Kidney (tissue), 13 donors: ENCODE measurements at regions not wholly inside any gene's neighbourhood (a gene's known extent, or its start where the extent isn't known, plus 50 kb on each side); places are given as distances from the start of the nearest gene placed in this dataset.

ENCODE experiments used
- DNase-seq, 5 donors: peaks; one replicate each; pipeline ENCODE4 v3.0.0-alpha.2; 2013 to 2020
- FAIRE-seq: peaks from 2 replicates; lab custom pipeline; 2012; peaks lifted over from hg19 to GRCh38; lab: Jason Lieb, UNC
- H3K27ac ChIP-seq, 2 donors: one replicate each; pipeline ENCODE4 v1.7.0; 2013; ENCODE audit warnings: low read depth in 2 of 2, low read length in 2 of 2, inconsistent platforms in 1 of 2
- H3K27me3 ChIP-seq: one replicate; pipeline ENCODE4 v1.7.1; 2013; ENCODE audit warnings: low read length, inconsistent platforms; ENCODE audit not compliant: control insufficient read depth, insufficient read depth
- H3K36me3 ChIP-seq, 3 donors: one replicate each; pipeline versions ENCODE4 v1.7.0 to v1.7.1; 2013; ENCODE audit warnings: low read length in 3 of 3, control low read depth in 1 of 3, inconsistent platforms in 1 of 3; ENCODE audit not compliant: insufficient read depth in 3 of 3, control insufficient read depth in 2 of 3
- H3K4me1 ChIP-seq, 3 donors: one replicate each; pipeline versions ENCODE4 v1.7.0 to v1.7.1; 2013; ENCODE audit warnings: low read length in 3 of 3, inconsistent platforms in 1 of 3, low read depth in 1 of 3; ENCODE audit not compliant: control insufficient read depth in 2 of 3, insufficient read depth in 2 of 3
- H3K4me3 ChIP-seq, 3 donors: one replicate each; pipeline versions ENCODE4 v1.7.0 to v1.8.1; 2013; ENCODE audit warnings: low read length in 3 of 3, control low read depth in 1 of 3, inconsistent platforms in 1 of 3
- H3K9ac ChIP-seq, 3 donors: one replicate each; pipeline versions ENCODE4 v1.7.0 to v1.7.1; 2013; ENCODE audit warnings: low read length in 3 of 3, control low read depth in 1 of 3, inconsistent platforms in 1 of 3
- H3K9me3 ChIP-seq, 3 donors: one replicate each; pipeline versions ENCODE4 v1.7.0 to v1.7.1; 2013; ENCODE audit warnings: low read length in 3 of 3, control low read depth in 1 of 3, inconsistent platforms in 1 of 3; ENCODE audit not compliant: control insufficient read depth in 2 of 3, insufficient read depth in 1 of 3
- intact Hi-C: fragments of 100-400 bp; cut with DNase I; formaldehyde crosslinking; loops from one replicate; pipeline ENCODE4 v1.11.1; 2022
- TF ChIP-seq, protein P1 (sequence below): IDR thresholded peaks from 3 replicates; pipeline ENCODE4 v1.5.1; 2012; ENCODE audit warnings: mild to moderate bottlenecking, moderate library complexity, borderline replicate concordance; ENCODE audit not compliant: insufficient read depth; ENCODE audit errors: extremely low read depth
- donor health status: control.
- donor health status: control.
- donor health status: control.
- donor health status: control.
- donor health status: control.
- donor health status: DM: yes; HTN: yes; CAD: no.
- donor health status: Normal renal cell carcinoma (clear cell type).

DNA sequence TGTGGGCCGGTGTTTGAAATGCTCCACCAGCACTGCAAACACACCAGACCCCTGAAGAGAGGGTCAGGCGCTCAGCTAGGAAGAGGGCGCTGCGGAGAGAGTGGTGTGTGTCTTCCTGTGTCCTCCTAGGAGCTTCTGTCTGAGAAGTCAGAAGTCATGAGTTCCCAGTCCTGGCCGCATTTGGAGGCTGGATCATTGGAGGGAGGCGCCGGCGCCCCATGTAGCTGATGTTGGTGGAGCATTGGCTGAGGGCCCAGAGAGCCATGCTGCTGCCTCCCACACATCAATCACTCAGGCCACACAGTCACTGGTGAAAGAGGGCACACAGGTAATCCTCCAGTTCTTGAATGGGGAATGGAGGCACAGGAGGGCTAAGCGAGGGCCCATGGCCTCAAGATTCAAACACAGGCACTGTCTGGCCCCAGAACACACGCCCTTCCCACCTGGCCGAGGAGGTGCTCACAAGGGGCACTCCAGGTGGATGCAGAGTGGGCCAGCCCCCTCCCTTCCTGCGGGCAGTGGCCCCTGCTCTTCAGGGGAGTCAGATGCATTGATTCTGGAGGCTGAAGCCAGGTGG is 66.3 kb downstream of the RRM2 start:
- Histone ChIP-seq H3K36me3 (no peaks in the 10 kb centered on the region), H3K9me3 (peaks cover 0 to 2% (median 0%) of the 10 kb centered on the region in 3 donors), H3K27me3 (no peaks in the 10 kb centered on the region), H3K9ac (no peak overlapping the region), H3K27ac (no peak overlapping the region), H3K4me3 (no peak overlapping the region), H3K4me1 (no peaks in the 10 kb centered on the region)
- TF ChIP-seq, protein P1, sequence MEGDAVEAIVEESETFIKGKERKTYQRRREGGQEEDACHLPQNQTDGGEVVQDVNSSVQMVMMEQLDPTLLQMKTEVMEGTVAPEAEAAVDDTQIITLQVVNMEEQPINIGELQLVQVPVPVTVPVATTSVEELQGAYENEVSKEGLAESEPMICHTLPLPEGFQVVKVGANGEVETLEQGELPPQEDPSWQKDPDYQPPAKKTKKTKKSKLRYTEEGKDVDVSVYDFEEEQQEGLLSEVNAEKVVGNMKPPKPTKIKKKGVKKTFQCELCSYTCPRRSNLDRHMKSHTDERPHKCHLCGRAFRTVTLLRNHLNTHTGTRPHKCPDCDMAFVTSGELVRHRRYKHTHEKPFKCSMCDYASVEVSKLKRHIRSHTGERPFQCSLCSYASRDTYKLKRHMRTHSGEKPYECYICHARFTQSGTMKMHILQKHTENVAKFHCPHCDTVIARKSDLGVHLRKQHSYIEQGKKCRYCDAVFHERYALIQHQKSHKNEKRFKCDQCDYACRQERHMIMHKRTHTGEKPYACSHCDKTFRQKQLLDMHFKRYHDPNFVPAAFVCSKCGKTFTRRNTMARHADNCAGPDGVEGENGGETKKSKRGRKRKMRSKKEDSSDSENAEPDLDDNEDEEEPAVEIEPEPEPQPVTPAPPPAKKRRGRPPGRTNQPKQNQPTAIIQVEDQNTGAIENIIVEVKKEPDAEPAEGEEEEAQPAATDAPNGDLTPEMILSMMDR: no peak
- intact Hi-C loops: no loop called here
- DNase-seq (no peak), FAIRE-seq (no peak)

DNA sequence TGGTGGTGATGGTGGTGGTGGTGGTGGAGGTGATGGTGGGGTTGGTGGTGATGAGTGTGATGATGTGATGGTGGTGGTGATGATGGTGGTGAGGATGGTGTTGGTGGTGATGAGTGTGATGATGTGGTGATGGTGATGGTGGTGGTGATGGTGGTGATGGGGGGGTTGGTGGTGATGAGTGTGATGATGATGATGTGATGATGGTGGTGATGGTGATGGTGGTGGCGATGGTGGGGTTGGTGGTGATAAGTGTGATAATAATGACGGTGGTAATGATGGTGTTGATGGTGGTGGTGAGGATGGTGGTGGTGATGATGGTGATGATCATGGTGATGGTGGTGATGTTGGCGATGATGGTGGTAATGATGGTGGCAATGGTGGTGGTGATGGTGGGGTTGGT is 67.7 kb downstream of the RRM2 start:
- H3K4me3 ChIP-seq: no peak overlapping the region
- no peak overlapping the region for H3K27ac ChIP-seq
- DNase-seq: no peak
- FAIRE-seq: no peak
- H3K9me3 ChIP-seq: peaks cover 0 to 2% (median 0%) of the 10 kb centered on the region in 3 donors
- H3K27me3 ChIP-seq: no peaks in the 10 kb centered on the region
- TF ChIP-seq, protein P1: no peak
- no peaks in the 10 kb centered on the region for H3K36me3 ChIP-seq
- H3K4me1 ChIP-seq: no peaks in the 10 kb centered on the region
- intact Hi-C loops: no loop called here
- H3K9ac ChIP-seq: no peak overlapping the region

DNA sequence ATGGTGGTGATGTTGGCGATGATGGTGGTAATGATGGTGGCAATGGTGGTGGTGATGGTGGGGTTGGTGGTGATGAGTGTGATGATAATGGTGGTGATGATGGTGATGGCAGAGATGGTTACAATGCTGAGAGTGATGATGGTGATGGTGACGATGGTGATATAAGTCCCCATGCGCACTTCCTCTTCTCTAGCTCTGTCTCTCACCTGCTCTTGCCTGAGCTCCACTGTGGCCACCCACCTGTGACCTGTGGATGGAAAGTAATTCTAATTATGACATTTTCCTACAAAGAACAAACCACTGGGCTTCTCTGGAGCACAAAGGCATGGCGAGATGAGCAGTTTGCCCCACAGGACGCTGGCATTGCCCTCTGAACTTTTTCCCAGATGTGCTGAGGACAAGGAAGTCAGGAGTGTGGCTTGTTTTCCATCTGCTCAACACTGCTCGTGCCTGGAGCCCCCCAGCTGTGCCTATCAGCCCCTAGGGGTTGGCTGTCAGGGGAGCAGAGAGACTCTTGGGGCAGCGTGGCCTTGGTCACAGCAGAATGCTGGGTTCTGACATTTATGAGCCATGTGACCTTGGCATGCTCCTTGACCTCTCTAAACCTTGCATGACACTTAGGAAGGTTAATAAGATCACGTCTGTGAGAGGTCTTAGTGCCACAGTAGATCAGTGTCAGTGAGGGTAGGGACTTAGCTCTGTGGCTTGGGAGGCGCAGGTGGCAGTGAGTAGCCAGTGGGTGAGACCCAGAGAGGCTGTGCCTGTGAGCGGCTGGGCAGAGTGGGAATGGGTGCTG is 68.4 kb downstream of the RRM2 start:
- H3K4me1 ChIP-seq: no peaks in the 10 kb centered on the region
- H3K4me3 ChIP-seq: no peak overlapping the region
- H3K36me3 ChIP-seq: no peaks in the 10 kb centered on the region
- TF ChIP-seq, protein P1: no peak
- no peak for DNase-seq
- intact Hi-C loops: no loop called here
- H3K9me3 ChIP-seq: peaks cover 0 to 2% (median 0%) of the 10 kb centered on the region in 3 donors
- H3K27me3 ChIP-seq: no peaks in the 10 kb centered on the region
- no peak overlapping the region for H3K9ac ChIP-seq
- no peak overlapping the region for H3K27ac ChIP-seq
- no peak for FAIRE-seq
